ENCODE measurements at regions not wholly inside any gene's neighbourhood (a gene's known extent, or its start where the extent isn't known, plus 50 kb on each side); places are given as distances from the start of the nearest gene placed in this dataset.

- CTCF ChIA-PET, result no interaction called here
- no peak overlapping the region for H3K4me3 ChIP-seq (ENCODE audit: control extremely low read depth in 1 of 5, extremely low read depth in 1 of 5, insufficient read depth in 1 of 5, low read depth in 2 of 5, low read length in 4 of 5)
- H3K27me3 ChIP-seq (replicated peaks in 1 of 4; ENCODE audit: control extremely low read depth in 1 of 4, control insufficient read depth in 3 of 4, insufficient read depth in 4 of 4, low read length in 3 of 4), result no peaks in the 10 kb centered on the region
- DNase-seq (no peak), ATAC-seq (ENCODE audit: low read depth) (no peak)
- no peaks in the 10 kb centered on the region for H4K20me1 ChIP-seq (ENCODE audit: control insufficient read depth, insufficient read depth, low read length, poor library complexity, severe bottlenecking)
- H3K9me3 Mint-ChIP-seq (ENCODE audit: insufficient read depth), result peaks cover 3% of the 10 kb centered on the region
- H3K4me1 ChIP-seq (ENCODE audit: control insufficient read depth in 2 of 2, insufficient read depth in 2 of 2, low read length in 2 of 2), result no peaks in the 10 kb centered on the region
- peaks cover 0 to 8% (median 0%) of the 10 kb centered on the region in 3 donors for H3K9me3 ChIP-seq (ENCODE audit: control extremely low read depth in 1 of 3, control insufficient read depth in 2 of 3, insufficient read depth in 1 of 3, low read length in 2 of 3)
- no CpG with 5 or more reads among the region's 2 CpGs for WGBS (ENCODE audit: insufficient coverage)
- TF ChIP-seq CTCF (IDR thresholded peaks at IDR 0.05) (no peak), EZH2 (IDR thresholded peaks at IDR 0.05; ENCODE audit: borderline replicate concordance, insufficient read depth, low read depth, low read length, poor library complexity, severe bottlenecking) (no peak)
- intact Hi-C loops (cut with micrococcal nuclease), result no loop called here
- H3K27ac Mint-ChIP-seq, result no peak overlapping the region
- H3K4me3 Mint-ChIP-seq, result no peak overlapping the region
- H3K79me2 ChIP-seq (ENCODE audit: control insufficient read depth, insufficient read depth, low read length), result no peaks in the 10 kb centered on the region
- H3K4me1 Mint-ChIP-seq, result no peaks in the 10 kb centered on the region
- no peak overlapping the region for H3K27ac ChIP-seq (ENCODE audit: low read length in 2 of 2)
- no peak overlapping the region for H3K9ac ChIP-seq (ENCODE audit: low read length)
- POLR2A ChIA-PET, result no interaction called here
- no peaks in the 10 kb centered on the region for H3K27me3 Mint-ChIP-seq
- H2AFZ ChIP-seq (ENCODE audit: insufficient read depth, low read depth, low read length, poor library complexity, severe bottlenecking), result no peak overlapping the region
- H3K4me2 ChIP-seq (replicated peaks; ENCODE audit: low read depth, low read length, poor library complexity, severe bottlenecking), result no peak overlapping the region
- H3K36me3 ChIP-seq (replicated peaks in 1 of 2; ENCODE audit: control extremely low read depth in 1 of 2, control insufficient read depth in 1 of 2, extremely low read depth in 1 of 2, insufficient read depth in 2 of 2, low read length in 1 of 2), result no peaks in the 10 kb centered on the region
These were observed 625.5 kb downstream of the JRKL start for GRCh38 chr11:97015327-97015726.

GRCh38 chr11:97019305-97019704 is 629.5 kb downstream of the JRKL start:
- no peaks in the 10 kb centered on the region for H3K79me2 ChIP-seq (ENCODE audit: control insufficient read depth, insufficient read depth, low read length)
- no peaks in the 10 kb centered on the region for H3K4me1 Mint-ChIP-seq
- no peaks in the 10 kb centered on the region for H3K27me3 Mint-ChIP-seq
- TF ChIP-seq EZH2 (IDR thresholded peaks at IDR 0.05; ENCODE audit: borderline replicate concordance, insufficient read depth, low read depth, low read length, poor library complexity, severe bottlenecking) (no peak), CTCF (IDR thresholded peaks at IDR 0.05) (no peak)
- no peak overlapping the region for H3K4me2 ChIP-seq (replicated peaks; ENCODE audit: low read depth, low read length, poor library complexity, severe bottlenecking)
- WGBS (ENCODE audit: insufficient coverage), result 78% methylated on average over 2 of the region's 3 CpGs
- POLR2A ChIA-PET, result no interaction called here
- no peaks in the 10 kb centered on the region for H3K4me1 ChIP-seq (ENCODE audit: control insufficient read depth in 2 of 2, insufficient read depth in 2 of 2, low read length in 2 of 2)
- H3K4me3 Mint-ChIP-seq, result no peak overlapping the region
- H2AFZ ChIP-seq (ENCODE audit: insufficient read depth, low read depth, low read length, poor library complexity, severe bottlenecking), result no peak overlapping the region
- intact Hi-C loops (cut with micrococcal nuclease), result no loop called here
- no peak overlapping the region for H3K27ac ChIP-seq (ENCODE audit: low read length in 2 of 2)
- H4K20me1 ChIP-seq (ENCODE audit: control insufficient read depth, insufficient read depth, low read length, poor library complexity, severe bottlenecking), result no peaks in the 10 kb centered on the region
- peaks cover 0 to 5% (median 0%) of the 10 kb centered on the region in 3 donors for H3K9me3 ChIP-seq (ENCODE audit: control extremely low read depth in 1 of 3, control insufficient read depth in 2 of 3, insufficient read depth in 1 of 3, low read length in 2 of 3)
- CTCF ChIA-PET, result no interaction called here
- no peak overlapping the region for H3K9ac ChIP-seq (ENCODE audit: low read length)
- ATAC-seq (ENCODE audit: low read depth), result no peak
- H3K4me3 ChIP-seq (ENCODE audit: control extremely low read depth in 1 of 5, extremely low read depth in 1 of 5, insufficient read depth in 1 of 5, low read depth in 2 of 5, low read length in 4 of 5), result no peak overlapping the region
- H3K36me3 ChIP-seq (replicated peaks in 1 of 2; ENCODE audit: control extremely low read depth in 1 of 2, control insufficient read depth in 1 of 2, extremely low read depth in 1 of 2, insufficient read depth in 2 of 2, low read length in 1 of 2), result no peaks in the 10 kb centered on the region
- no peak for DNase-seq
- H3K9me3 Mint-ChIP-seq (ENCODE audit: insufficient read depth), result peaks cover 3% of the 10 kb centered on the region
- H3K27me3 ChIP-seq (replicated peaks in 1 of 4; ENCODE audit: control extremely low read depth in 1 of 4, control insufficient read depth in 3 of 4, insufficient read depth in 4 of 4, low read length in 3 of 4), result no peaks in the 10 kb centered on the region
- no peak overlapping the region for H3K27ac Mint-ChIP-seq
